ENCODE measurements at regions not wholly inside any gene's neighbourhood (a gene's known extent, or its start where the extent isn't known, plus 50 kb on each side); places are given as distances from the start of the nearest gene placed in this dataset.

GRCh38 chr16:9169094-9169493 is 77.7 kb downstream of the HAPSTR1 start:
- intact Hi-C loops (cut with DNase I): loop anchor here (10.0 kb wide), 1 partner anchor 1016 kb away; the partner anchor contains the start of gene GRIN2A
- Histone ChIP-seq H3K9me3 (no peaks in the 10 kb centered on the region), H3K4me3 (no peak overlapping the region), H3K27ac (replicated peaks in 1 of 4) (no peak overlapping the region), H3K36me3 (no peaks in the 10 kb centered on the region), H3K4me1 (no peaks in the 10 kb centered on the region), H3K27me3 (no peaks in the 10 kb centered on the region)
- TF ChIP-seq, protein P1, sequence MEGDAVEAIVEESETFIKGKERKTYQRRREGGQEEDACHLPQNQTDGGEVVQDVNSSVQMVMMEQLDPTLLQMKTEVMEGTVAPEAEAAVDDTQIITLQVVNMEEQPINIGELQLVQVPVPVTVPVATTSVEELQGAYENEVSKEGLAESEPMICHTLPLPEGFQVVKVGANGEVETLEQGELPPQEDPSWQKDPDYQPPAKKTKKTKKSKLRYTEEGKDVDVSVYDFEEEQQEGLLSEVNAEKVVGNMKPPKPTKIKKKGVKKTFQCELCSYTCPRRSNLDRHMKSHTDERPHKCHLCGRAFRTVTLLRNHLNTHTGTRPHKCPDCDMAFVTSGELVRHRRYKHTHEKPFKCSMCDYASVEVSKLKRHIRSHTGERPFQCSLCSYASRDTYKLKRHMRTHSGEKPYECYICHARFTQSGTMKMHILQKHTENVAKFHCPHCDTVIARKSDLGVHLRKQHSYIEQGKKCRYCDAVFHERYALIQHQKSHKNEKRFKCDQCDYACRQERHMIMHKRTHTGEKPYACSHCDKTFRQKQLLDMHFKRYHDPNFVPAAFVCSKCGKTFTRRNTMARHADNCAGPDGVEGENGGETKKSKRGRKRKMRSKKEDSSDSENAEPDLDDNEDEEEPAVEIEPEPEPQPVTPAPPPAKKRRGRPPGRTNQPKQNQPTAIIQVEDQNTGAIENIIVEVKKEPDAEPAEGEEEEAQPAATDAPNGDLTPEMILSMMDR (IDR thresholded peaks at IDR 0.05): no peak
- TF ChIP-seq POLR2A (IDR thresholded peaks at IDR 0.05; ENCODE audit: low read depth) (no peak), POLR2AphosphoS5 (IDR thresholded peaks at IDR 0.05) (no peak), EP300 (IDR thresholded peaks at IDR 0.05) (no peak)
- WGBS: 71% methylated on average over 7 of the region's 7 CpGs
- DNase-seq (ENCODE audit: extremely low spot score): no peak

- no peaks in the 10 kb centered on the region for H3K36me3 ChIP-seq
- no peak for DNase-seq (ENCODE audit: extremely low spot score)
- H3K4me1 ChIP-seq: no peaks in the 10 kb centered on the region
- TF ChIP-seq POLR2A (IDR thresholded peaks at IDR 0.05; ENCODE audit: low read depth): no peak
- TF ChIP-seq, protein P1 (IDR thresholded peaks at IDR 0.05): no peak
- TF ChIP-seq POLR2AphosphoS5 (IDR thresholded peaks at IDR 0.05): no peak
- no peak for TF ChIP-seq EP300 (IDR thresholded peaks at IDR 0.05)
- 81% methylated on average over 12 of the region's 12 CpGs for WGBS
- no peak overlapping the region for H3K4me3 ChIP-seq
- peaks cover 0 to under 1% (median 0%) of the 10 kb centered on the region in 4 donors for H3K9me3 ChIP-seq
- intact Hi-C loops (cut with DNase I): loop anchor here (10.0 kb wide), 1 partner anchor 64 kb away; no protein-coding TSS in a partner anchor
- H3K27me3 ChIP-seq: no peaks in the 10 kb centered on the region
- H3K27ac ChIP-seq (replicated peaks in 1 of 4): no peak overlapping the region
Observed at GRCh38 chr16:9170470-9170869, 79.0 kb downstream of the HAPSTR1 start.

GRCh38 chr16:9176547-9177418 is 85.3 kb downstream of the HAPSTR1 start:
- Histone ChIP-seq H3K4me1 (no peaks in the 10 kb centered on the region), H3K4me3 (no peak overlapping the region), H3K27ac (replicated peaks in 1 of 4) (no peak overlapping the region), H3K36me3 (no peaks in the 10 kb centered on the region), H3K9me3 (peaks cover 0 to 7% (median 3%) of the 10 kb centered on the region in 4 donors), H3K27me3 (peaks cover 0 to 10% (median 0%) of the 10 kb centered on the region in 4 donors)
- TF ChIP-seq POLR2A (IDR thresholded peaks at IDR 0.05; ENCODE audit: low read depth): no peak
- no peak for TF ChIP-seq EP300 (IDR thresholded peaks at IDR 0.05)
- TF ChIP-seq, protein P1 (IDR thresholded peaks at IDR 0.05): no peak
- TF ChIP-seq POLR2AphosphoS5 (IDR thresholded peaks at IDR 0.05): no peak
- no peak for DNase-seq (ENCODE audit: extremely low spot score)
- WGBS: 57% methylated on average over 9 of the region's 9 CpGs
- intact Hi-C loops (cut with DNase I): loop anchor here (10.0 kb wide), 1 partner anchor 58 kb away; no protein-coding TSS in a partner anchor

GRCh38 chr16:9177861-9178260 is 86.4 kb downstream of the HAPSTR1 start:
- TF ChIP-seq EP300 (IDR thresholded peaks at IDR 0.05) (no peak), POLR2AphosphoS5 (IDR thresholded peaks at IDR 0.05) (no peak), POLR2A (IDR thresholded peaks at IDR 0.05; ENCODE audit: low read depth) (no peak)
- TF ChIP-seq, protein P1 (IDR thresholded peaks at IDR 0.05): no peak
- Histone ChIP-seq H3K4me3 (no peak overlapping the region), H3K4me1 (no peaks in the 10 kb centered on the region), H3K9me3 (peaks cover 0 to 7% (median 3%) of the 10 kb centered on the region in 4 donors), H3K27ac (replicated peaks in 1 of 4) (no peak overlapping the region), H3K36me3 (no peaks in the 10 kb centered on the region), H3K27me3 (peaks cover 0 to 10% (median 0%) of the 10 kb centered on the region in 4 donors)
- no peak for DNase-seq (ENCODE audit: extremely low spot score)
- intact Hi-C loops (cut with DNase I): loop anchor here (10.0 kb wide), 1 partner anchor 57 kb away; no protein-coding TSS in a partner anchor
- 74% methylated on average over 6 of the region's 6 CpGs for WGBS
